OCI-LY1 (cell line): ENCODE measurements at regions not wholly inside any gene's neighbourhood (a gene's known extent, or its start where the extent isn't known, plus 50 kb on each side); places are given as distances from the start of the nearest gene placed in this dataset.

Experiments
- EZH2 ChIP-seq: fragments of 200-600 bp; sonication (generic), shearing (Covaris generic); IDR thresholded peaks from 2 replicates; pipeline ENCODE4 v1.8.0; 2017; ENCODE audit warnings: borderline replicate concordance, mixed run types, mild to moderate bottlenecking, antibody characterized with exemption, low read length, moderate library complexity, mixed read lengths
- TF ChIP-seq, protein P1 (sequence below): fragments of 200-600 bp; sonication (generic), shearing (Covaris generic); IDR thresholded peaks from 2 replicates; pipeline ENCODE4 v1.5.1; 2017; ENCODE audit warnings: mild to moderate bottlenecking, antibody characterized with exemption, low read length, moderate library complexity, mixed read lengths

DNA sequence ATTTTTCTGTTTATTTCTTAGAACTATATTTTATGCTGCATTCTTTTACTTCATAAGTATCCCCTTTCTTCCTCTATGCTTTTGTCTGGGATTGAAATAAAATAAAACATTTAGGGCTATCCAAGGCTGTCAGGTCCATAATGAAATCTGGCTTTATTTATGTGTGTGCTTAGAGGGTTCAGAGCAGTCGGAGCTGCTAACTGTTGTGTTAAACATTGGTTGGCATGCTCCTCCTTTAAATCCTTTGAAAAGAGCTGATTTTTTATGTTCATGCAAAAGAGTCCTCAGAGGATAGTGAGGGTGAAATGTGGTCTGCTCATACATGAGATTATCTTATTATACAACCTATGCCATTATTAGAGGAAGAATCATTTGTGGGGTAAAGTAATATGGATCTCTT, 322.3 kb upstream of the E2F7 start:
- TF ChIP-seq, protein P1, sequence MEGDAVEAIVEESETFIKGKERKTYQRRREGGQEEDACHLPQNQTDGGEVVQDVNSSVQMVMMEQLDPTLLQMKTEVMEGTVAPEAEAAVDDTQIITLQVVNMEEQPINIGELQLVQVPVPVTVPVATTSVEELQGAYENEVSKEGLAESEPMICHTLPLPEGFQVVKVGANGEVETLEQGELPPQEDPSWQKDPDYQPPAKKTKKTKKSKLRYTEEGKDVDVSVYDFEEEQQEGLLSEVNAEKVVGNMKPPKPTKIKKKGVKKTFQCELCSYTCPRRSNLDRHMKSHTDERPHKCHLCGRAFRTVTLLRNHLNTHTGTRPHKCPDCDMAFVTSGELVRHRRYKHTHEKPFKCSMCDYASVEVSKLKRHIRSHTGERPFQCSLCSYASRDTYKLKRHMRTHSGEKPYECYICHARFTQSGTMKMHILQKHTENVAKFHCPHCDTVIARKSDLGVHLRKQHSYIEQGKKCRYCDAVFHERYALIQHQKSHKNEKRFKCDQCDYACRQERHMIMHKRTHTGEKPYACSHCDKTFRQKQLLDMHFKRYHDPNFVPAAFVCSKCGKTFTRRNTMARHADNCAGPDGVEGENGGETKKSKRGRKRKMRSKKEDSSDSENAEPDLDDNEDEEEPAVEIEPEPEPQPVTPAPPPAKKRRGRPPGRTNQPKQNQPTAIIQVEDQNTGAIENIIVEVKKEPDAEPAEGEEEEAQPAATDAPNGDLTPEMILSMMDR = no peak
- TF ChIP-seq EZH2 = no peak
